Fibroblast of mammary gland (primary cell): ENCODE measurements at regions not wholly inside any gene's neighbourhood (a gene's known extent, or its start where the extent isn't known, plus 50 kb on each side); places are given as distances from the start of the nearest gene placed in this dataset.

Experiments used
- DNase-seq: peaks from one replicate; pipeline ENCODE4 v3.0.0-alpha.2; 2010; ENCODE audit warnings: low read depth
- H3K4me3 ChIP-seq: 2 replicates; pipeline ENCODE4 v1.5.1; 2011; ENCODE audit warnings: low read depth, mild to moderate bottlenecking, low read length, moderate library complexity; ENCODE audit not compliant: control insufficient read depth
- TF ChIP-seq, protein P1 (sequence below): conservative IDR thresholded peaks from 2 replicates; pipeline ENCODE4 v1.5.1; 2011; ENCODE audit warnings: low read depth, low read length, inconsistent platforms; ENCODE audit not compliant: control insufficient read depth, insufficient read depth

DNA sequence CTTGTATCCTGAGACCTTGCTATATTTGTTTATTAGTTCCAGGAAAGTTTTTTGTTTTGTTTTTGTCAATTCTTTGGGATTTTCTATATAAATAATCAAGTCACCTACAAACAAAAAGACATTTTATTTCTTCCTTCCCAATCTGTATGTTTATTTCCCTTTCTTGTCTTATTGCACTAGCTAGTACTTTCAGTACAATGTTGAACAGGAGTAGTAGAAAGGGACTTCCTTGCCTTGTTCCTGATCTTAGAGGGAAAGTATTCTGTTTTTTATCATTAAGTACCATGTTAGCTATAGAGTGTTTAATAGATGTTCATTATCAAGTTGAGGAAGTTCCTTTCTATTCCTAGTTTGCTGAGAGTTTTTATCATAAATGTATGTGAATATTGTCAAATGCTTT is 119.5 kb upstream of the TLE4 start:
- DNase-seq = no peak
- TF ChIP-seq, protein P1, sequence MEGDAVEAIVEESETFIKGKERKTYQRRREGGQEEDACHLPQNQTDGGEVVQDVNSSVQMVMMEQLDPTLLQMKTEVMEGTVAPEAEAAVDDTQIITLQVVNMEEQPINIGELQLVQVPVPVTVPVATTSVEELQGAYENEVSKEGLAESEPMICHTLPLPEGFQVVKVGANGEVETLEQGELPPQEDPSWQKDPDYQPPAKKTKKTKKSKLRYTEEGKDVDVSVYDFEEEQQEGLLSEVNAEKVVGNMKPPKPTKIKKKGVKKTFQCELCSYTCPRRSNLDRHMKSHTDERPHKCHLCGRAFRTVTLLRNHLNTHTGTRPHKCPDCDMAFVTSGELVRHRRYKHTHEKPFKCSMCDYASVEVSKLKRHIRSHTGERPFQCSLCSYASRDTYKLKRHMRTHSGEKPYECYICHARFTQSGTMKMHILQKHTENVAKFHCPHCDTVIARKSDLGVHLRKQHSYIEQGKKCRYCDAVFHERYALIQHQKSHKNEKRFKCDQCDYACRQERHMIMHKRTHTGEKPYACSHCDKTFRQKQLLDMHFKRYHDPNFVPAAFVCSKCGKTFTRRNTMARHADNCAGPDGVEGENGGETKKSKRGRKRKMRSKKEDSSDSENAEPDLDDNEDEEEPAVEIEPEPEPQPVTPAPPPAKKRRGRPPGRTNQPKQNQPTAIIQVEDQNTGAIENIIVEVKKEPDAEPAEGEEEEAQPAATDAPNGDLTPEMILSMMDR = no peak
- H3K4me3 ChIP-seq = no peak overlapping the region

DNA sequence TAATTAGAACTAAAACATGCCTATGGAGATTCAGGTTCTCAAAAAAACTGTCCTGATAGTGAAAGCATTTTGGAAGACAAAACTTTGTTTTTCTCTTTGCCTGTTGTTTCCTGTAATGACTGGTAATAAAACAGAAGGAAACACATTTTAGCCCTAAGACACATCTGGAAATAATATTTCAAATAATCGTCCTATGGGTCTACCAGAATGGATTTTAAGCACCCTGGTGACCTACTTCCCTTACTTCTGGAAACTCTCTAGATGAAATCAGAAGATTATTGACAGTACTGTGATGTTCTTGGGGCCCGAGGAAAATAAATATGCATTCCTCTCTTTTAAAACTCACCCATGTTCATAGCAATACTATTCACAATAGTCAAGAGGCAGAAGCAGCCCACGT is 110.1 kb upstream of the TLE4 start:
- TF ChIP-seq, protein P1 = no peak
- no peak overlapping the region for H3K4me3 ChIP-seq
- DNase-seq = no peak

DNA sequence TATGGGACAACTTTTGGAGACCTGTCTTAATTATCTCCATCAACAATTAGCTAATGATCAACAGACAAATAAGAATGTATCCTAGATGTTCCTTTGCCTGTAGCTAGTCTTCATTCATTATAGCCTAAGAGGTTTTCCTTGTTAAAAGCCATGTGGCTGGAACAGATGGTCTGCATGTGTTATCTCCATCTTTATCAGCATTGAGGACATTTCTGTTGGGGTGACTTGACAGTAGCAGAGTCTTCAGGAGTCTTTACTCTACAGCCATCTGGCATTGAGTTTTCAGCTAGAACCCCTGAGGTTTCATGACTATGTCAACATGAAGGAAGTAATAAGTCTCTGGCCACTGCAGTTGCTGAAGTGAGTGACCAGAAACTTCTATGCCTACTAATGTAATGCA is 106.6 kb upstream of the TLE4 start:
- no peak for DNase-seq
- TF ChIP-seq, protein P1 = no peak
- no peak overlapping the region for H3K4me3 ChIP-seq

DNA sequence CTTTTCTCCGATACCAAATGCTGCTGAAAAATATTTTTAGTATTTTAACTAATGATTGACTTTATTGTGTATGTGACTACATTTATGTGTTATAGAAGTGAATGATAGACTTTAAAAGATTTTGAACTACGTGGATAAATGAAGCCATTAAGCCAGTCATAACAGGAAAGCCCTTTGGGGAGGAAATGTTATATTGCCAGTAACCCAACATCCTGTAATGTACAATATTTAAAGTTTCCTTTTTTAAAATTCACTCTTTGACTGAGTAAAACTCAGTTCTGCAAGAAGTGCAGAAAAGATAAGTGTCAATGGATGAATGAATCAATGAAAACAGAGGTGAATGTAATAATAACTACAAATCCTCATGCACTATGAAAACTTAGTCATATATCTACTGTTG is 102.6 kb upstream of the TLE4 start:
- no peak overlapping the region for H3K4me3 ChIP-seq
- DNase-seq = no peak
- TF ChIP-seq, protein P1 = no peak

DNA sequence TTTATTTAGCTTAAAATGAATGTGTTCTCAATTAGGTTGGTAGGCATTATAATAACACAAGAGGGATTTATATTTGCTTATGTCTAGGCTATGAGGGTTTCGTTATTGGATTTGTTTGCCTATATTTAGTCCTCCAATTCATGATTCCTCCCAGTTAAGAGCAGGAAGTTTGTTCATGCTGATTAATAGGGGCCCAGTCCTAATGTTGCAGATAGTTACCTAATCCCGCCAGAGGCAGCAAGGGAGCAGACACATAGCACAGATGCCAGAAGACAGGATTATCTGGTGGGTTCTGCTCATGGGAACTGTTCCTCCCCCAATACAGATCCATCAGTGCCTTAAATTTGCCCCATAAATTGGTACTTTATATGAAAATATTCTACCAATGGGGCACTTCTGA is 100.8 kb upstream of the TLE4 start:
- TF ChIP-seq, protein P1 = no peak
- no peak for DNase-seq
- H3K4me3 ChIP-seq = no peak overlapping the region

DNA sequence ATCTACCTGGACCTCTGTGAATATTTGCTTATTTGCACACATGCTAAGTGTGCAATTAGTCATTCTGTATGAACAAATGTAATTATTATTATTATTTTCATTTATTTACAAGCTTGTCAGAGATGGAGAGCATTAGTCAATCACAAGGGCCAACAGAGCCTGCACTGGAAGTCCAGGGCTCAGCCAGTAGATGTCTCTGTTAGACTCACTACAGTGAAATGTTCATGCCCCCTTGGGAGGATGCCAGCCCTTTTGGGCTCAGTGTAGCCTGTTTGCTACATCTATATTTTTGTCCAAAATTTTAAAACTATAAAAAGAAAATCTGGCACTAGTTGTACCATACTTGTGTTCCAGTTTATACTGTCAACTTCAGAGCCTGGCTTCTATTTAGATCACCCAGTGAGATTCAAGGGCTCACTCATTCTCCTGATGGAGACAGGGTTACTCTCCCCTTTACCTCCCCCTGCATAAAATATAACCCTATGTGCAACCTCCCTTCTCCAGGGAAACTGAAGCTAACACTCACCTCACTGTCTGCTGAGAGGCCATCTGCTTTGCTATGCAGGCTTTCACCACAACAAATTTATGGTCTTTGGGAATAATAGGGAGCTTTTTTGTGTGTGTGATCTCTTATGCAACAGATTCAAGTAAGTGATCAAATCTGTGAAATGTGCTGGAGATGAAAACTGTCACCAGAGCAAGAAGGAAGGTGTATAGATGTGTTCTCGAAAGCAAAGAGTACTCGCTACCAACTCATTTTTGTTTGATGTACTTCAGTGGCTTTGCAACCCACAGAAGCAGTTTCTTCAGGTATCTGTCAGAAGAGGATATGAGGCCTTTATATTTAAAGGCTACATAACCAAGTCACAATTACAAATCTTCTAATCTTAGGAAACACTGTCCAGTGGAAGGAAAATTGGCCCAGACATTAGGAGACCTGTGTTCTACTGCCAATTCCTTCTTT is 99.9 kb upstream of the TLE4 start:
- TF ChIP-seq, protein P1 = peak; percentile 8
- DNase-seq = peak; percentile 32
- H3K4me3 ChIP-seq = no peak overlapping the region
